ENCODE measurements at regions not wholly inside any gene's neighbourhood (a gene's known extent, or its start where the extent isn't known, plus 50 kb on each side); places are given as distances from the start of the nearest gene placed in this dataset.

DNA sequence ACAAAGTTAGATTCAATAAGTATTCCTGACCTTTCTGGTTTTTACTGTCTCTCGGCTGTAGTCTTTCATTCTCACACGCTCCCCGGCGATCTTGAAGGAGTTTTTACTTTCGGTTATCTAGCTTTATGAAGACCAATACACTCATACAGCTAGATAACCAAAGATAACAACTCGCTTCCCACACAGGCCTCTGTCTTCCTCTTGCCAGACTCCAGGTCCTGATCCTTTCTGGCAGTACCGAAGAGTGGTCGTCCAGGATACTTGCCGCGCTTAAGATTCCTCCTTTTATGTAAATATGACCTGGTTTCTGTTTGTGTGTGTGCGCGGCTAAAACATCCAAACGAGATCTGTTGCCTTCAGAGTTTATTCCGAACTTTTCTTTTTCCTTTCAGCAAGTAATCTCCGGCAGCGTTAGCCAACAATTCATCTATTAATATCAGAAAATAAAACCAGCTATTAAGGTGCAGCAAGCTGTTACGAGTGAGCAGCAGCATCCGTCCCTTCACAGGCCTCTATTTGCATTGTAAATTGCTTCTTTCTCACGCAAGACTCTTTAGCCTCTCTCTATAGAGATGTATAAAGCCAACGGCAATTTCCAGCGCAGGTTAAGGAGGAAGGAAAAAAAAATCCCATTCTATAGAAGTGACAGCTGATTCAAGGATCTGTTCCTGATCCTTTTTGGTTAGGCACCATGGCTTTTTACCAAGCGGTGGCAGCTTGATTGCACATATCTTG, 216.1 kb downstream of the MEF2C start:
- Histone ChIP-seq H2BK20ac (ENCODE audit: low read length) (no peak overlapping the region), H3K79me2 (ENCODE audit: control insufficient read depth in 1 of 2, insufficient read depth in 2 of 2, low read length in 2 of 2) (no peaks in the 10 kb centered on the region), H3K9me3 (ENCODE audit: insufficient read depth in 2 of 2, low read depth in 1 of 2, low read length in 1 of 2) (no peaks in the 10 kb centered on the region), H3K27me3 (replicated peaks in 1 of 4; ENCODE audit: control insufficient read depth in 3 of 4, extremely low read depth in 1 of 4, insufficient read depth in 3 of 4, low read length in 3 of 4) (peaks cover 42 to 83% (median 62%) of the 10 kb centered on the region in 4 experiments), H3K79me1 (ENCODE audit: low read depth, low read length) (no peaks in the 10 kb centered on the region), H4K5ac (ENCODE audit: insufficient read length, low read depth, low read length) (no peak overlapping the region), H4K91ac (replicated peaks; ENCODE audit: insufficient read length, low read length) (no peak overlapping the region), H3K56ac (replicated peaks; ENCODE audit: insufficient read length, low read depth, low read length) (no peak overlapping the region), H3K4me1 (replicated peaks in 1 of 4; ENCODE audit: control insufficient read depth in 3 of 4, insufficient read depth in 4 of 4, low read length in 3 of 4) (peaks cover 10 to 30% (median 21%) of the 10 kb centered on the region in 4 experiments), H3K18ac (ENCODE audit: extremely low read depth, low read length) (no peak overlapping the region; the same call in 1 of the 2 replicates), H2BK12ac (ENCODE audit: low read depth, low read length) (peak overlapping the region; percentile 91; the same call in 1 of the 2 replicates), H3K36me3 (ENCODE audit: control insufficient read depth in 2 of 4, insufficient read depth in 4 of 4, low read length in 3 of 4) (no peaks in the 10 kb centered on the region), H4K20me1 (replicated peaks in 1 of 2; ENCODE audit: control insufficient read depth in 1 of 2, insufficient read depth in 2 of 2, low read length in 2 of 2) (peaks cover 0 to 9% of the 10 kb centered on the region in 2 experiments), H3K23me2 (ENCODE audit: low read depth, low read length) (peaks cover 5% of the 10 kb centered on the region; the same call in 1 of the 2 replicates), H3K9ac (replicated peaks in 1 of 4; ENCODE audit: extremely low read depth in 1 of 4, low read depth in 3 of 4, low read length in 3 of 4) (no peak overlapping the region), H4K8ac (ENCODE audit: extremely low read depth, insufficient read depth, low read length) (no peak overlapping the region), H2AK5ac (ENCODE audit: low read depth, low read length) (peak overlapping the region; percentile 17; the same call in 1 of the 2 replicates), H2AFZ (ENCODE audit: low read length) (no peak overlapping the region), H2BK5ac (ENCODE audit: low read depth, low read length) (no peak overlapping the region), H3K27ac (ENCODE audit: low read depth, low read length) (no peak overlapping the region), H3K4ac (replicated peaks; ENCODE audit: insufficient read length, low read depth, low read length) (no peak overlapping the region), H2BK120ac (replicated peaks; ENCODE audit: low read depth, low read length) (no peak overlapping the region), H3K4me2 (ENCODE audit: insufficient read depth in 1 of 2, low read depth in 2 of 2, low read length in 2 of 2) (peak overlapping the region; percentile 67 to 88), H3K4me3 (ENCODE audit: extremely low read depth in 1 of 4, insufficient read depth in 2 of 4, low read depth in 3 of 4, low read length in 4 of 4) (peak overlapping the region in 3 of 4 experiments; percentile 4 to 50 (median 17); a peak in 5 of 8 replicates), H3K23ac (ENCODE audit: insufficient read length) (no peak overlapping the region), H2BK15ac (ENCODE audit: low read length) (no peak overlapping the region), H3K14ac (ENCODE audit: insufficient read length) (no peak overlapping the region)
- CTCF ChIA-PET (ENCODE audit: partially characterized antibody) = interaction anchor here (0.6 to 3.8 kb wide), 7 partner anchors 14 to 1470 kb away, joined by 3 to 24 read pairs (median 4); no protein-coding TSS in a partner anchor
- WGBS, 2 experiments (ENCODE audit: extremely low coverage in 1 of 2, insufficient coverage in 1 of 2, insufficient read length in 1 of 2, insufficient replicate concordance in 2 of 2, low coverage in 1 of 2, low lambda C conversion rate in 2 of 2, missing lambda C conversion rate in 1 of 2) = 2% methylated on average over 22 of the region's 22 CpGs; no CpG with 5 or more reads in 1 of the 2 experiments
- POLR2A ChIA-PET (ENCODE audit: partially characterized antibody) = interaction anchor here (0.8 to 4.6 kb wide), 5 partner anchors 9 to 278 kb away, joined by 3 to 25 read pairs (median 6); no protein-coding TSS in a partner anchor
- peak; percentile 83 for FAIRE-seq
- DNase-seq (ENCODE audit: low read depth in 1 of 2, low spot score in 2 of 2) = no peak
- no peak for TF ChIP-seq ZNF274 (IDR thresholded peaks at IDR 0.05; ENCODE audit: borderline replicate concordance, extremely low read depth, low read length)
- 0 out of 4 replicates have a peak, but pooled peaks of 1 of the 2 experiments have one; percentile 40 for TF ChIP-seq SIN3A (conservative IDR thresholded peaks at IDR 0.05 in 1 of 2, IDR thresholded peaks at IDR 0.05 in 1 of 2; ENCODE audit: low read depth in 1 of 2, low read length in 2 of 2)
- TF ChIP-seq GABPA (IDR thresholded peaks at IDR 0.05; ENCODE audit: borderline replicate concordance, insufficient read depth, low read length) = no peak
- no peak for TF ChIP-seq TEAD4 (IDR thresholded peaks at IDR 0.05; ENCODE audit: low read depth, low read length)
- no peak for TF ChIP-seq TBP (IDR thresholded peaks at IDR 0.05; ENCODE audit: low read depth, low read length)
- TF ChIP-seq NRF1 (IDR thresholded peaks at IDR 0.05; ENCODE audit: low read depth, low read length) = no peak
- TF ChIP-seq CBX8 (IDR thresholded peaks at IDR 0.05; ENCODE audit: borderline replicate concordance, low read depth, low read length) = no peak
- no peak for TF ChIP-seq SP2 (IDR thresholded peaks at IDR 0.05; ENCODE audit: low read length)
- TF ChIP-seq, protein P1, sequence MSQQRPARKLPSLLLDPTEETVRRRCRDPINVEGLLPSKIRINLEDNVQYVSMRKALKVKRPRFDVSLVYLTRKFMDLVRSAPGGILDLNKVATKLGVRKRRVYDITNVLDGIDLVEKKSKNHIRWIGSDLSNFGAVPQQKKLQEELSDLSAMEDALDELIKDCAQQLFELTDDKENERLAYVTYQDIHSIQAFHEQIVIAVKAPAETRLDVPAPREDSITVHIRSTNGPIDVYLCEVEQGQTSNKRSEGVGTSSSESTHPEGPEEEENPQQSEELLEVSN (IDR thresholded peaks at IDR 0.05) = no peak
- no peak for TF ChIP-seq EZH2 (IDR thresholded peaks at IDR 0.05; ENCODE audit: low read depth, low read length, severe bottlenecking)
- TF ChIP-seq POLR2AphosphoS5 (IDR thresholded peaks at IDR 0.05; ENCODE audit: low read depth, low read length) = no peak
- TF ChIP-seq ASH2L (IDR thresholded peaks at IDR 0.05; ENCODE audit: low read length) = peak; percentile 85
